ENCODE measurements at regions not wholly inside any gene's neighbourhood (a gene's known extent, or its start where the extent isn't known, plus 50 kb on each side); places are given as distances from the start of the nearest gene placed in this dataset.

DNA sequence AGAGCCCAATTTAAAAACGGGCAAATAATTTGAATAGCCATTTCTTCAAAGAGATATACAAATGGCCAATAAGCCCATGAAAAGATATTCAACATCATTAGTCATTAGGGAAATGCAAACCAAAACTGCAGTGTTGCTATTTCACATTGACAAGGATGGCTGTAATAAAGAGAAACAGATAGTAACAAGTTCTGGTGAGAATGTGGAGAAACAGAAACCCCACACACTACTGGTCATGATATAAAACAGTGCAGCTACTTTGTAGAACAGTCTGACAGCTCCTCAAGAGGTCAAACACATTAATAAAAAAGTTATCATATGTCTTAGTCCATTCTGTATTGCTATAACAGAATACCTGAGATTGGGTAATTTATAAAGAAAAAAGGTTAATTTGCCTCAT, 237.0 kb upstream of the GRAMD2B start:
- DNase-seq: no peak

DNA sequence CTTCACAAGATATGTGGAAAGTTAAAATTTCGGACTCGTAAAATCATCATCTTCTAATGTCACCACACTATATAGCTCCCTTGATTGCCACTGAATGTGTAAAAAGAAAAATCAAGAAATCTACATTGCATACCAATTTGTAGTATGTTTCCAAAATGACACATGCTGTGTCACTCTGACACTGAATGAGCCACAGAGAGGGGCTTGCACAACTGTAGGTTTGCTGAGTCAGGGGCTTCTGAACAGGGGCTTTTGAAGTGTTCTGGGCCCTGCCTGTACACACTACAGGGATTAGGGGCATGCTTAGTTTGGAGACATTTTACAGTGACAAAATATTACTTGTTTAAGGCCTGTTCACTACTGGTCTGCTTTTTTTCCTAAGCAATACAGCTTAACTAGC, 234.4 kb upstream of the GRAMD2B start:
- no peak for DNase-seq

DNA sequence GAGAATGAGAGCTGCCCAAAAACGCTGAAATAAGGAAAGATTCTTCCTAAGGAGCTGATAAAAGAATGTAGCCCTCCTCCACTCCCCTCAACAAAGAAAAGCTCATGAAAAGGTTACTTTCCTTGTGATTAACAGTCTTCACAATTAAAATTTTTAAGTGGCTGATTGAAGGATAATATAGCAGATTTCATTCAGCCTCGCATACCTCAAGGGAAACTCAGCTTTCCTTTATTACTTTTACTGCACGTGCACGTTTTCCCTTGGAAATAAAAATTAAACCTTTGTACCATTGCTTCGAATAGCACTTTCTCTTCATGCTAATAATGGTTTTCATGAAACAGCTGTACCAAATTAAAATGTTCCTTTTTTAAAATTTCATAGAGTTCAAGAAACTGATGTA, 234.0 kb upstream of the GRAMD2B start:
- DNase-seq: no peak

- DNase-seq: no peak
Observed at GRCh38 chr5:126189862-126190261, 233.3 kb upstream of the GRAMD2B start.

DNA sequence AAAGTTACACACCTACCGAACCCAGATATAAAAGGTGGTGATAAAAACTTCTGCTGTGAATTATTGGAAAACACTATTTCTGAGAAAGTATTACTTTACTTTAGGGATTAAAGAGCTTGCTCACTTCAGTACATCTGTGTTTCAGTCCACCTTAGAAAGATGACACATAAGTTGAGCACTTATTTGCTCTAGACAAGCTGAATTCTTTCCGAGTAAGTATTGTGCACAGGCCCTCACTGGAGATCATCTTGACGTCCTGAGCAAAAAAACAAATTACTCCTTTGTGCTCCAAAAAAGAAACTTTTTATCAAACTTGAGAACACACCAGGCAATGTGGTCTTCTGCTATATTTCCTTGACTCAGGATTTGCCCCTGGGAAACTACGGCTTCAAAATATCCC, 231.0 kb upstream of the GRAMD2B start:
- no peak for DNase-seq

DNA sequence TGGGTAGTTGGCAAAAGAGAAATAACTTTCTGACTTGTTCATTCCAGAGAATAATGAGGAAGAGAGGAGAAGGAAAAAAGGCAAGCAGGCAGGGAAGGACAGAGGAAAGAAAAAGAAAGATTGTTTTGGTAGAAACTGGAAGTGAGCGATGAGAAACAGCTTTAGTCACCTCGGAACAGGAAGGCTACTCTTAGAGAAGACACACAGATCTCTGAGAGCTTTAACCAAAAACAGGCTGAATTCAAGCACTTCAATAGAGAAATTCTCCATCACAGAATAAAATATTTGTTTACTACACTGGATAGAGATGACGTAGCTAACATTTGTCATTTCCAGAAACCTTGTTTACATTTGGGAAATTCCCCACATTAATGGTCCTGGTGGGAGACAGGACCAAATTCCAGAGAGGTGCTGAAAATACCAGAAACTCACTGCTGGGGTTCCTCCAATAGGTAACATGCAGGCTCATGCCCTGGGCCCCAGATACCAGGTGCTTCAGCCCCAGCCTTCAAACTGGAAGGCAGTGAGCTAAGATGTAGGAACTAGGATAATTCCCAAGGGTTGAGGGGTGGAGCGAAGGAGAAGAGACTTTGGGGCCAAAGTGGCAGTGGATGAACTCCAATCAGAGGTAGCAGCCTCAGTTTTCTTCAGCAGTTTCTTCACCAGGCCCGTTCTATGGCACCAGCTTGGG, 227.7 kb upstream of the GRAMD2B start:
- no peak for DNase-seq

DNA sequence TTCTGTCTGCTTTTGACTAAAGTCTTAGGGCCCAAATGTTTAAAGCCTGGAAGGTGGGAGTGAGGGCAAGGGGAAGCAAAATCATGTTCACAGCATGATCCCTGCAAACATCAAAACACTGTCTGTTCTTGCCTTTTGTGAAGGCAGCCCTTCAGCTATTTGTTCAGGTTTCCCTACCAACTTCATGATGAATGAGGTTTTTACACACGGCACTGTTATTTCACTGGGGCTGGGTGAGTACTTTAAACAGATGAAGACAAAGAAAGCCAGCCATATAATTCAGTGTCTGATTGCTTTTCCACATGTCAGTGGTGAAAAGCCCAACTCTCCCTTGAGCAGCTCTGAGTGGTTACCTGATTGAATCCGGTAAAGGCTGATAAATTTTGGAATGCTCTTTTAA, 224.7 kb upstream of the GRAMD2B start:
- DNase-seq: no peak

DNA sequence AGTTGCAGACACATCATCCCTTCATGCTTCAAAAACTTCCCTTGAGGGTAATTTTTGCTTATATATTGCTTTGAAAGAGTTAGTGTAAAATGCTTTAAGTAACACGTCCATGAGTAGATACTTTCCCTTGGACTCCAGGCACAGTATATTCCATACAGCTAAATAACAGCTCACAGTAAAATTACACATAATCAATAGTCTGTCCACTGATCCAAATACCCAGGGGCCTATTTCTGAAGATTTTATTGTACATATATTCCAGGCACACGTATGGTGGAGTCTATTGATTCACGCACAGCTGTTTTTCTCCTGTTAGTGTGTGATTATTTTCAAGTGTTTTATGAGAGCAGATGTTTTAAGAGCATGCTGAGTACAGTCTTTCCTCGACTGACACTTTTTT, 223.7 kb upstream of the GRAMD2B start:
- no peak for DNase-seq

DNA sequence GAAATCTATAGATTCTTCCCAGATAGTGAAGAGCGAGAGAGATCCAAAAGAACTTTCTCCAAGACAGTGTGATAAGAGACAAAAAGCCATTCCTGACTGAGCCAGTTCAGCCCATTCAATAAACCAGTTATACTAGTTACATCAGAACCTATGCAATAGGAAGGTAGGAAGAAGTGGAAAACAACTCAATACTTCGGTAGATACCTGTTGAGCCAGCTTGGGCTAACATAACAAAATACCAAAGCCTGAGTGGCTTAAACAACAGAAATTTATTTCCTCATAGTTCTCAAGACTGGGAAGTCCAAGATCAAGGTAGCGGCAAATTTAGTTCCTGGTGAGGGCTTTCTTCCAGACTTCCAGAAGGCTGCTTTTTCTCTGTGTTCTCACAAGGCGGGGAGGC, 214.5 kb upstream of the GRAMD2B start:
- no peak for DNase-seq

DNA sequence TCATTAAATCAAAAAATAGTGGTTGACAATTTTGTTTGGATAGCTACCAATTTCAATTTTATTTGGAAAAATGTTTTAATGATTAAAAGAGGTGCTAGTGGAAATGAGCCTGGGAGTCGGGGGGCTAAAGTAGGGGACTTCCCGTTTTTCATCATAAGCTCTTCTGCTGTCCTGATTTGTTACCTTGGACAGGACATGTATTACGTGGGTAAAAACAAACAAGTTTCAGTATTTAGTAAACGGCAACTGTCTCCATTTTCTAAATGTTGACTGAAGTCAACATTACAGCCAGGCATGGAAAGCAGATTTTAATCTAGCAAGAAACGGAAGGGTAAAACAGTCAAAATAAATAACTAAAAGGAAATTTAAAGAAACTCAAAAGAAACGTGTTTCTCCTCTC, 212.3 kb upstream of the GRAMD2B start:
- no peak for DNase-seq

DNA sequence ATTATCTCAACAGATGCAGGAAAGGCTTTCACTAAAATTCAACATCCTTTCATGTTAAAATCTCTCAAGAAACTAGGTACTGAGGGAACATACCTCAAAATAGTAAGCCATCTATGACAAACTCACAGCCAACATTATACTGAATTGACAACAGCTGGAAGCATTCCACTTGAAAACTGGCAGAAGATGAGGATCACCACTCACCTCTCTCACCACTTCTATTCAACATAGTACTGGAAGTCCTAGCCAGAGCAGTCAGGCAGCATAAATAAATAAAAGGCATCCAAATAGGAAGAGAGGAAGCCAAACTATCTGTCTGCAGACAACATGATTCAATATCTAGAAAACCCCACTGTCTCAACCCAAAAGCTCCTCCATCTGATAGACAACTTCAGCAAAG, 203.6 kb upstream of the GRAMD2B start:
- no peak for DNase-seq

DNA sequence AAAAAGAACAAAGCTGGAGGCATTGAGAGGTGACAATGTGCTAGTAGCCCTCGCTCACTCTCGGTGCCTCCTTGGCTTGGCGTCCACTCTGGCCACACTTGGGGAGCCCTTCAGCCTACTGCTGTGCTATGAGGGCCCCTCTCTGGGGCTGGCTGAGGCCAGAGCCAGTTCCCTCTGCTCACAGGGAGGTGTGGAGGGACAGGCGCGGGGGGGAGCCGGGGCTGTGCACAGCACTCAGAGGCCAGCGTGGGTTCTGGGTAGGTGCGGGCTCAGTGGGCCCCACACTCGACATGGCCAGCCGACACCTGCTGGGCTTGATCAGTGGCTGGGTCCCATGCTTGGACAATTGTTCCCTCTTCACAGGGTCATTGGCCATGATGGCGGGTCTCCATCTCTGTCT, 202.5 kb upstream of the GRAMD2B start:
- no peak for DNase-seq

DNA sequence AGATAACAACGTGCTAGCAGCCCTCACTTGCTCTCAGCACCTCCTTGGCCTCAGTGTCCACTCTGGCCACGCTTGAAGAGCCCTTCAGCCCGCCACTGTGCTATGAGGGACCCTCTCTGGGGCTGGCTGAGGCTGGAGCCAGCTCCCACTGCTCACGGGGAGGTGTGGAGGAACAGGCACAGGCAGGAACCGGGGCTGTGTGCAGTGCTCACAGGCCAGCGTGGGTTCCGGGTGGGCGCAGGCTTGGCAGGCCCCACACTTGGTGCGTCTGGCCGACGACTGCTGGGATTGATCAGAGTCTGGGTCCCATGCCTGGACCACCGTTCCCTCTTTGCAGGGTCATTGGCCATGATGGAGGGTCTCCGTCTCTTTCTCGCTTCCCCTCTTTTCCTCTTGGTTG, 194.3 kb upstream of the GRAMD2B start:
- no peak for DNase-seq

GRCh38 chr5:126233256-126233655, 190.0 kb upstream of the GRAMD2B start:
- DNase-seq: no peak

DNA sequence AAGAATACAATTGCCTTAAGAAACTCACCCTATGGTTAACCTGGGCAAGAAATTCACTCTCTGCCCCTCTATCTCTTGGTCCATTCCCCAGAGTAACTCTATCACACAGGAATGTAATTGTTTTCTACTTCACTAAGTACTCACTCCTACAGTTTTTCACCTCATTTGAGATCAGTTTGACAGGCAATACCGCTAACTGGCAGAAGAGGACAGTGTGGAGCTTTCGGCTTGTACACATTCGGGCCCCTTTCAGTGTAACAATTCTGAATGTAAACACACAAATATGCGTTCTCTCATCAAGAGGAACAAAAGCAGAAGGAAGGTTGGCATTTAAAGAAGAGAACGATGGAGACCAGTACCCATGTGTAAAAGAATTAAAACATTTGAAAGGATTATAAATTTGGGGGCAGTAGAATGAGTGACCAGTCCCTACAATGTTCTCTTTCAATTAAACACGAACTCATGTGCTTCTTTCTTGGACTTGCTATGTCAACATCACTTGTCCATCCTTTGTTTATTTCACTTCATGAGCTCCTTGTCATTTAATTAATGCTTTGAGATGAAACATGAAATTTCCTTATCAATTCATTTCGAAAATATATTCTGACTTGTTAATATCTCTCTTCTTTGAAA, 188.5 kb upstream of the GRAMD2B start:
- peak; percentile 13 for DNase-seq

DNA sequence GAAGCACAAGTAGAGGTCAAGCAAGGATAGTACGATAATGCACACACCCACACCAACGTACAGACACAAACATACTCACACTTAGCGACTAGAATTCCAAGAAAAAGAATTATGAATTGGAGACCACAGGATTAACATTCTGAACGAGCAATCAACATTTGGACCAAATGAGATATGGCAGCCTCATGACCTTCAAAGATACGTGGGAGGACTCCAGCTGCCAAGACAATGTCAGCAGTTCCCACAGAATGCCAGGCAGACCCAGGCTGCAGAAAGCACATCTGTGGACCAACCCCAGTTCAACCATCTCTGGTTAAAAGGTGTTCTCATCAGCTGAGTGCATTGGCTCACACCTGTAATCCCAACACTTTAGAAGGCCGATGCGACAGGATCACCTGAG, 187.6 kb upstream of the GRAMD2B start:
- no peak for DNase-seq

- DNase-seq: no peak
Observed at GRCh38 chr5:126236994-126237393, 186.2 kb upstream of the GRAMD2B start.

- DNase-seq: no peak
Observed at GRCh38 chr5:126248611-126249010, 174.6 kb upstream of the GRAMD2B start.

GRCh38 chr5:126251024-126251423, 172.2 kb upstream of the GRAMD2B start:
- DNase-seq: no peak

DNA sequence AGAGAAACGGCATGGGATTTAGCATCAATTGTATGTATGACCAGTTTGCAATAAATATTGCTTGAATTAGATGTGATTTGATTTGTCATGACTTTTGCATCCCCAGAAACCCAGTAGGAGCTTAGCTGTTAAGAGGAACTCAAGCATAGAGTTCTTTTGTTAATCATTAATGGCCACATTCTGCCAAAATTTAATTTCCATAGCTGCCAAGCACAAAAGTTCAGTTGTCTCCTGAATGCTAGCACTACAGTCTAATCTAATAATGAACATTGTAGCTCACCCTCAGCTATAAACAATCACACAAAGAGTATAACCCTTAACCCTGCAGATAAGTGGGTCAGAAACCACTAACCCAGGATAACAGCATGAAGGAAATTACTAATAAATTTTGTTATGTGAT, 169.8 kb upstream of the GRAMD2B start:
- no peak for DNase-seq

DNA sequence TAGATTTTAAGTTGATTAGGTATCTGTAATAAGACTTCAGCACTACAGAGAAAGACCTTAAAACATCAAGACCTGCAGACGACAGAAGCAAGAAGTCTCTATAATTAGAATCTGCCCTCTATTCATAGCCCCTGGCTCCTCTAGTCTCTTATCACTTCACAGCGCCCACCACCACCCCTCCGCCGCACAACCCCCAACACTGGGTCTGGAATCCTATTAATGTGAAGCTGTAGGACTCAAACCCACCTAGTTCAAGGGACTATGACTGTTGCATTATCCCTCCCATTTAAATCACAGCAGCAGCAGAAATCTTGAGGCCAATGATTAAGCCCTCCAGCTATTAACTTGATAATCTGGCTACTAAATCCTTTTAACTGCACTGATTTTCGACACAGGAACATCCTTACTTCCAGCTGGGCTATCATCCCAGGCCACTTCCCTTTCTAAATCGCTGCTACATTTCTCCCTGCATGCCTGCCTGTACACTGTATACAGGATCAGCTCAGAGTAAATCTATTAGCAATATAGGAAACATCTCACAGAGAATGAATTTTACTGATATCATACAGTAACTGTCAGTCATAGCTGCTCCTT, 159.5 kb upstream of the GRAMD2B start:
- DNase-seq: no peak

GRCh38 chr5:126265917-126266316, 157.3 kb upstream of the GRAMD2B start:
- DNase-seq: no peak

DNA sequence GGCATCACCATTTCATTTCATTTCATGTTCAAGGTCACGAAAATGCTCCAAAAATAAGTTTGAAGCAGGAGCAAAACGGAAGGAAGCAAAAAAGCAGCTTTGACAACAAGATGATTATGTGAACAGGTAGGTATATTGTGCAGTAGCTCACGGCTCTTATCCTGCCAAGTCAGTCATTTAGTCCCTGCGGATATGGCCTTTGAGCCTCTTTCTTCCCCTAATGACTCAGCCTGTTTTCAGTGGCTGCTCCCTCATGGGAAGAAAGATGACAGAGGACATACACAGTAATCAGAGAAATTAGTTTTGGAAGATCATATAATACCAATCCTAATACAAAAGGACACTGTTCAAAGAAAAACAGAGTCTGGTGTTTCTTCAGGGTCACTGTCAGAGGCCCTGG, 155.8 kb upstream of the GRAMD2B start:
- DNase-seq: no peak

DNA sequence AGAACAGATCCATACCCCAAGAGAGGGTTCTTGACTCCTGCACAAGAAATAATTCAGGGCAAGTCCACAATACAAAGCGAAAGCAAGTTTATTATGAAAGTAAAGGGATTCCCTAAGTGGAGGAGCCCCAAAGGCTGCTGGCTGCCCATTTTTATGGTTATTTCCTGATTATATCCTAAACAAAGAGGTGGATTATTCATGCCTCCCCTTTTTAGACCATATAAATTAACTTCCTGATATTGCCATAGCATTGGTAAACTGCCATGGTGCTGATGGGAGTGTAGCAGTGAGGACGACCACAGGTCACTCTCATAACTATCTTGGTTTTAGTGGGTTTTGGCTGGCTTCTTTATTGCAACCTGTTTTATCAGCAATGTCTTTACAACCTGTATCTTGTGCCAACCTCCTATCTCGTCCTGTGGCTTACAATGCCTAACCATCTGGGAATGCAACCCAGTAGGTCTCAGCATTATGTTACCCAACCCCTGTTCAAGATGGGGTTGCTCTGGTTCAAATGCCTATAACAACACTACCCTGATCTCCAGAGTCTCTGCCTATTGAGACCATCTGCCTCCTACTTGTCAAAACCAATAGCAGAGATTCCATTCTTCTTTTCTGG, 154.4 kb upstream of the GRAMD2B start:
- DNase-seq: no peak

Measured in right kidney (tissue), 1 donor.